ENCODE measurements at regions not wholly inside any gene's neighbourhood (a gene's known extent, or its start where the extent isn't known, plus 50 kb on each side); places are given as distances from the start of the nearest gene placed in this dataset.
"Not testable (repeated sequence)": the region's sequence is repeated elsewhere in the genome, so short reads cannot be mapped to it uniquely, and the experiment has no call there.

GRCh38 chr13:60244381-60244780 lies 80.7 kb upstream of the DIAPH3 start:
- Histone ChIP-seq H3K79me2 (ENCODE audit: control insufficient read depth, insufficient read depth, low read length) (no peaks in the 10 kb centered on the region), H3K36me3 (replicated peaks in 1 of 2; ENCODE audit: control extremely low read depth in 1 of 2, control insufficient read depth in 1 of 2, extremely low read depth in 1 of 2, insufficient read depth in 2 of 2, low read length in 1 of 2) (no peaks in the 10 kb centered on the region), H3K27ac (ENCODE audit: low read length in 2 of 2) (no peak overlapping the region), H2AFZ (ENCODE audit: insufficient read depth, low read depth, low read length, poor library complexity, severe bottlenecking) (no peak overlapping the region), H3K9me3 (ENCODE audit: control extremely low read depth in 1 of 3, control insufficient read depth in 2 of 3, insufficient read depth in 1 of 3, low read length in 2 of 3) (no peaks in the 10 kb centered on the region), H3K4me2 (replicated peaks; ENCODE audit: low read depth, low read length, poor library complexity, severe bottlenecking) (no peak overlapping the region), H3K27me3 (replicated peaks in 1 of 4; ENCODE audit: control extremely low read depth in 1 of 4, control insufficient read depth in 3 of 4, insufficient read depth in 4 of 4, low read length in 3 of 4) (no peaks in the 10 kb centered on the region), H3K4me3 (ENCODE audit: control extremely low read depth in 1 of 5, extremely low read depth in 1 of 5, insufficient read depth in 1 of 5, low read depth in 2 of 5, low read length in 4 of 5) (no peak overlapping the region), H4K20me1 (ENCODE audit: control insufficient read depth, insufficient read depth, low read length, poor library complexity, severe bottlenecking) (no peaks in the 10 kb centered on the region), H3K9ac (ENCODE audit: low read length) (no peak overlapping the region), H3K4me1 (ENCODE audit: control insufficient read depth in 2 of 2, insufficient read depth in 2 of 2, low read length in 2 of 2) (no peaks in the 10 kb centered on the region)
- POLR2A ChIA-PET = no interaction called here
- ATAC-seq (ENCODE audit: low read depth) (no peak), DNase-seq (no peak)
- no peaks in the 10 kb centered on the region for H3K4me1 Mint-ChIP-seq
- CTCF ChIA-PET = no interaction called here
- H3K4me3 Mint-ChIP-seq = no peak overlapping the region
- TF ChIP-seq CTCF (IDR thresholded peaks at IDR 0.05) = no peak
- no peak for TF ChIP-seq EZH2 (IDR thresholded peaks at IDR 0.05; ENCODE audit: borderline replicate concordance, insufficient read depth, low read depth, low read length, poor library complexity, severe bottlenecking)
- WGBS (ENCODE audit: insufficient coverage) = no CpG with 5 or more reads among the region's 1 CpG
- H3K9me3 Mint-ChIP-seq (ENCODE audit: insufficient read depth) = no peaks in the 10 kb centered on the region
- intact Hi-C loops (cut with micrococcal nuclease) = no loop called here
- no peak overlapping the region for H3K27ac Mint-ChIP-seq
- peaks cover 3% of the 10 kb centered on the region for H3K27me3 Mint-ChIP-seq

- H3K27me3 Mint-ChIP-seq, H3K4me1 Mint-ChIP-seq: not testable (repeated sequence)
Observed at GRCh38 chr13:60251419-60251818, 87.7 kb upstream of the DIAPH3 start.

More at GRCh38 chr13:60251419-60251818, 87.7 kb upstream of the DIAPH3 start:
- WGBS (ENCODE audit: insufficient coverage) = 100% methylated on average over 4 of the region's 10 CpGs
- H3K9me3 ChIP-seq (ENCODE audit: control extremely low read depth in 1 of 3, control insufficient read depth in 2 of 3, insufficient read depth in 1 of 3, low read length in 2 of 3); H3K9me3 Mint-ChIP-seq (ENCODE audit: insufficient read depth); H3K9ac ChIP-seq (ENCODE audit: low read length); POLR2A ChIA-PET; H2AFZ ChIP-seq (ENCODE audit: insufficient read depth, low read depth, low read length, poor library complexity, severe bottlenecking); CTCF ChIA-PET; H3K4me1 ChIP-seq (ENCODE audit: control insufficient read depth in 2 of 2, insufficient read depth in 2 of 2, low read length in 2 of 2); intact Hi-C loops (cut with micrococcal nuclease); H3K4me2 ChIP-seq (replicated peaks; ENCODE audit: low read depth, low read length, poor library complexity, severe bottlenecking); ATAC-seq (ENCODE audit: low read depth); H4K20me1 ChIP-seq (ENCODE audit: control insufficient read depth, insufficient read depth, low read length, poor library complexity, severe bottlenecking); H3K27ac Mint-ChIP-seq; H3K36me3 ChIP-seq (replicated peaks in 1 of 2; ENCODE audit: control extremely low read depth in 1 of 2, control insufficient read depth in 1 of 2, extremely low read depth in 1 of 2, insufficient read depth in 2 of 2, low read length in 1 of 2); H3K4me3 Mint-ChIP-seq; H3K27ac ChIP-seq (ENCODE audit: low read length in 2 of 2); DNase-seq; H3K4me3 ChIP-seq (ENCODE audit: control extremely low read depth in 1 of 5, extremely low read depth in 1 of 5, insufficient read depth in 1 of 5, low read depth in 2 of 5, low read length in 4 of 5); H3K27me3 ChIP-seq (replicated peaks in 1 of 4; ENCODE audit: control extremely low read depth in 1 of 4, control insufficient read depth in 3 of 4, insufficient read depth in 4 of 4, low read length in 3 of 4); H3K79me2 ChIP-seq (ENCODE audit: control insufficient read depth, insufficient read depth, low read length): not testable (repeated sequence)

Measured in B cell (primary cell).